GM18508 (cell line): ENCODE measurements at regions not wholly inside any gene's neighbourhood (a gene's known extent, or its start where the extent isn't known, plus 50 kb on each side); places are given as distances from the start of the nearest gene placed in this dataset.
A peak's percentile ranks its signal among the peaks of the same experiment; 100 is the strongest.

ENCODE experiments used
- ATAC-seq: cut with Tn5 transposase; IDR thresholded peaks from one replicate; pipeline ENCODE4 v1.9.1; 2021; ENCODE audit warnings: moderate number of reproducible peaks; ENCODE audit not compliant: insufficient read depth, unreplicated experiment

GRCh38 chr12:92650228-92650822 lies 52.5 kb upstream of the PLEKHG7 start:
- ATAC-seq, result no peak

- peak; percentile 72 for ATAC-seq
These were observed 53.1 kb upstream of the PLEKHG7 start for GRCh38 chr12:92649511-92650227.

- no peak for ATAC-seq
These were observed 54.4 kb upstream of the PLEKHG7 start for GRCh38 chr12:92648242-92649031.

- no peak for ATAC-seq
These were observed 61.5 kb upstream of the PLEKHG7 start for GRCh38 chr12:92641291-92641690.

- no peak for ATAC-seq
These were observed 62.1 kb upstream of the PLEKHG7 start for GRCh38 chr12:92640691-92641090.

- ATAC-seq, result no peak
These were observed 63.8 kb upstream of the PLEKHG7 start for GRCh38 chr12:92639017-92639416.

GRCh38 chr12:92634730-92635129 lies 68.1 kb upstream of the PLEKHG7 start:
- no peak for ATAC-seq

- no peak for ATAC-seq
These were observed 68.6 kb upstream of the PLEKHG7 start for GRCh38 chr12:92634202-92634601.

- ATAC-seq, result no peak
These were observed 71.8 kb upstream of the PLEKHG7 start for GRCh38 chr12:92630968-92631367.

GRCh38 chr12:92629349-92630065 lies 73.3 kb upstream of the PLEKHG7 start:
- ATAC-seq, result no peak

GRCh38 chr12:92628476-92628875 lies 74.3 kb upstream of the PLEKHG7 start:
- ATAC-seq, result no peak

GRCh38 chr12:92627511-92627910 lies 75.3 kb upstream of the PLEKHG7 start:
- ATAC-seq, result no peak

GRCh38 chr12:92625639-92626310 lies 77.0 kb upstream of the PLEKHG7 start:
- no peak for ATAC-seq

GRCh38 chr12:92624236-92624635 lies 78.6 kb upstream of the PLEKHG7 start:
- no peak for ATAC-seq

- ATAC-seq, result no peak
These were observed 79.4 kb upstream of the PLEKHG7 start for GRCh38 chr12:92623386-92623785.

- no peak for ATAC-seq
These were observed 81.0 kb upstream of the PLEKHG7 start for GRCh38 chr12:92621833-92622232.

- no peak for ATAC-seq
These were observed 81.5 kb upstream of the PLEKHG7 start for GRCh38 chr12:92621312-92621711.

GRCh38 chr12:92619730-92620684 lies 82.8 kb upstream of the PLEKHG7 start:
- ATAC-seq, result no peak

- no peak for ATAC-seq
These were observed 83.8 kb upstream of the PLEKHG7 start for GRCh38 chr12:92619026-92619425.
